SK-N-SH treated with all-trans-retinoic acid at 6 μM for 48 hours (cell line): ENCODE measurements at regions not wholly inside any gene's neighbourhood (a gene's known extent, or its start where the extent isn't known, plus 50 kb on each side); places are given as distances from the start of the nearest gene placed in this dataset.

Experiments used
- ATAC-seq: fragments of 200-7000 bp; cut with Tn5 transposase; 3 replicates; pipeline ENCODE4 v1.9.1; 2020; ENCODE audit warnings: mild to moderate bottlenecking, moderate library complexity
- ARNTL ChIP-seq: fragments of 450-650 bp; formaldehyde crosslinking; IDR thresholded peaks from 2 replicates; pipeline ENCODE4 v1.5.0; 2020; ENCODE audit warnings: low read depth, mild to moderate bottlenecking, moderate library complexity, borderline replicate concordance
- BACH2 ChIP-seq: fragments of 250-450 bp; sonication (Bioruptor Pico); IDR thresholded peaks from 2 replicates; pipeline ENCODE4 v1.9.0; 2021; ENCODE audit warnings: mild to moderate bottlenecking, borderline replicate concordance
- CSDC2 ChIP-seq: fragments of 250-450 bp; sonication (Bioruptor Pico); IDR thresholded peaks from 2 replicates; pipeline ENCODE4 v1.5.0; 2020; ENCODE audit warnings: mild to moderate bottlenecking, moderate library complexity
- CSRNP3 ChIP-seq: fragments of 250-450 bp; sonication (Bioruptor Pico); IDR thresholded peaks from 2 replicates; pipeline ENCODE4 v1.5.1; 2021; ENCODE audit warnings: mild to moderate bottlenecking, moderate library complexity
- ESRRG ChIP-seq: fragments of 250-450 bp; sonication (Bioruptor Pico); IDR thresholded peaks from 2 replicates; pipeline ENCODE4 v1.6.1; 2021; ENCODE audit warnings: mild to moderate bottlenecking
- ISL1 ChIP-seq: fragments of 250-450 bp; sonication (Bioruptor Pico); IDR thresholded peaks from 2 replicates; pipeline ENCODE4 v2.1.2; 2022; ENCODE audit warnings: mild to moderate bottlenecking, moderate library complexity
- OSR1 ChIP-seq: fragments of 250-450 bp; sonication (Bioruptor Pico); IDR thresholded peaks from 2 replicates; pipeline ENCODE4 v1.8.0; 2022; ENCODE audit warnings: moderate library complexity, mild to moderate bottlenecking, inconsistent platforms
- PATZ1 ChIP-seq: fragments of 250-450 bp; sonication (Bioruptor Pico); IDR thresholded peaks from 2 replicates; pipeline ENCODE4 v1.8.0; 2020; ENCODE audit warnings: mild to moderate bottlenecking, moderate library complexity, borderline replicate concordance
- PPARA ChIP-seq: fragments of 250-450 bp; sonication (Bioruptor Pico); IDR thresholded peaks from 2 replicates; pipeline ENCODE4 v1.5.0; 2020; ENCODE audit warnings: mild to moderate bottlenecking, borderline replicate concordance
- TCF4 ChIP-seq: fragments of 250-450 bp; sonication (Bioruptor Pico); IDR thresholded peaks from 2 replicates; pipeline ENCODE4 v1.8.0; 2021; ENCODE audit warnings: mild to moderate bottlenecking, moderate library complexity, borderline replicate concordance
- TOX ChIP-seq: fragments of 250-450 bp; sonication (Bioruptor Pico); IDR thresholded peaks from 2 replicates; pipeline ENCODE4 v1.8.0; 2021; ENCODE audit warnings: mild to moderate bottlenecking, moderate library complexity, borderline replicate concordance
- ZFP3 ChIP-seq: fragments of 250-450 bp; sonication (Bioruptor Pico); IDR thresholded peaks from 2 replicates; pipeline ENCODE4 v1.5.0; 2020; ENCODE audit warnings: mild to moderate bottlenecking, moderate library complexity
- ZFP30 ChIP-seq: fragments of 450-650 bp; formaldehyde crosslinking; IDR thresholded peaks from 2 replicates; pipeline ENCODE4 v1.5.0; 2022; ENCODE audit warnings: mild to moderate bottlenecking, moderate library complexity
- ZNF565 ChIP-seq: fragments of 450-650 bp; formaldehyde crosslinking; conservative IDR thresholded peaks from 2 replicates; pipeline ENCODE4 v1.5.0; 2020; ENCODE audit warnings: low read depth, mild to moderate bottlenecking, moderate library complexity
- ZNF70 ChIP-seq: fragments of 450-650 bp; formaldehyde crosslinking; IDR thresholded peaks from 2 replicates; pipeline ENCODE4 v1.5.0; 2020; ENCODE audit warnings: mild to moderate bottlenecking, moderate library complexity
- ZNF8 ChIP-seq: fragments of 450-650 bp; formaldehyde crosslinking; IDR thresholded peaks from 2 replicates; pipeline ENCODE4 v1.5.0; 2020; ENCODE audit warnings: mild to moderate bottlenecking, moderate library complexity
- TF ChIP-seq, protein P1 (sequence below): fragments of 250-450 bp; sonication (Bioruptor Pico); IDR thresholded peaks from 2 replicates; pipeline ENCODE4 v1.5.1; 2020; ENCODE audit warnings: low read depth, mild to moderate bottlenecking, moderate library complexity
- TF ChIP-seq, protein P2 (sequence below): fragments of 250-450 bp; sonication (Bioruptor Pico); IDR thresholded peaks from 2 replicates; pipeline ENCODE4 v1.5.0; 2020; ENCODE audit warnings: mild to moderate bottlenecking, moderate library complexity

DNA sequence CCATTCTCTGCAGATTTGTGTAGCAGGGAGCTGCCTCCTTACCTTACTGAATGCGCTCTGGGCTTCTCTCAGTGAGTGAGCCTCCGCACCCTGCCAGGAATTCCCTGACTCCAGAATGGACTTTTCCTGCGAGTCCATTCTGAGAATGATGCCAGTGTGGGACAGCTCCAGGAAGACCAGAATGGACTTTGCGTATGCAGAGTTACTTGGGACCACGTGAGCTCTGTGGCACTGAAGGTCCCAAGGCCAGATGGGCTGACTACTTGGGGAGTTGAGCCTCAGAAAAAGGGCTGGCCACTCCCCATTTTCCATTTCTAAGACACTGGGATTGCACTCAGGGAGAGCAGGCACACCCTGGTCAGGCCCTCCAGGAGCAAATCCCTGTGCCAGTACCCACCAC is 324.7 kb upstream of the ZMIZ1 start (continued):
- TF ChIP-seq TCF4 (CRISPR knock-in tag) (no peak), ZFP30 (CRISPR knock-in tag) (no peak), TOX (CRISPR knock-in tag) (no peak), CSRNP3 (CRISPR knock-in tag) (no peak), ISL1 (CRISPR knock-in tag) (no peak), ZNF565 (CRISPR knock-in tag) (no peak)

DNA sequence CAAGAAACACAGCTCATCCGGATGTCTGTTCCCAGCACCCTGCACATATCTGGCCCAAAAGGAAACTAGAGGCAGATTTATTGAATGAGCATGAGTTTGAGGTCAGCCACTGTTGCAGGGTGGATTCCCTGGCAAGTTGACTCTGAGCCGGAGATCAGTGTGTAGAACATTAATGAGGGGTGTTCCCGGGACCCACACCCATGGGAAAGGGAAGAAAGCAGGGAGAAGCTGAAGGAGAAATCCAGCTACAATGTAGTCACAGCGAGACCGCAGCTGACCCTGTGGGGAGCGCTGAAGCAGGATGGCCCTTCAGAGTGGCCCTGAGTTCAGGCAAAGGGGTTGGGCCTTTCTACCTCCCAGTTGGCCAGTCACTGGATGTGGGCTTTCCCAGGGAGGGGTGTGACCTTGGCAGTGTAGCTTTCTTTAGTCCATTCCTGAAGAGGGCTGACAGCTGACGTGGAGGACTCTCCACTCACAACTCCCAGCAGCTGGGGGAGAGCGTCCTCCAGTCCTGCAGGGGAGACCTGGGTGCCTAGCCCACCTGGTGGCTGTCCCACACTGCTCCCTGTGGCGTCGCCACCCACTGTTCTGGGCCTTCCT is 324.2 kb upstream of the ZMIZ1 start:
- peak; percentile 8; the same call in 2 of the 3 replicates for ATAC-seq
- TF ChIP-seq CSDC2 (CRISPR knock-in tag), result no peak
- TF ChIP-seq TOX (CRISPR knock-in tag), result no peak
- TF ChIP-seq, protein P1, sequence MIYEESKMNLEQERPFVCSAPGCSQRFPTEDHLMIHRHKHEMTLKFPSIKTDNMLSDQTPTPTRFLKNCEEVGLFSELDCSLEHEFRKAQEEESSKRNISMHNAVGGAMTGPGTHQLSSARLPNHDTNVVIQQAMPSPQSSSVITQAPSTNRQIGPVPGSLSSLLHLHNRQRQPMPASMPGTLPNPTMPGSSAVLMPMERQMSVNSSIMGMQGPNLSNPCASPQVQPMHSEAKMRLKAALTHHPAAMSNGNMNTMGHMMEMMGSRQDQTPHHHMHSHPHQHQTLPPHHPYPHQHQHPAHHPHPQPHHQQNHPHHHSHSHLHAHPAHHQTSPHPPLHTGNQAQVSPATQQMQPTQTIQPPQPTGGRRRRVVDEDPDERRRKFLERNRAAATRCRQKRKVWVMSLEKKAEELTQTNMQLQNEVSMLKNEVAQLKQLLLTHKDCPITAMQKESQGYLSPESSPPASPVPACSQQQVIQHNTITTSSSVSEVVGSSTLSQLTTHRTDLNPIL (CRISPR knock-in tag), result no peak
- TF ChIP-seq TCF4 (CRISPR knock-in tag), result no peak
- no peak for TF ChIP-seq PATZ1 (CRISPR knock-in tag)
- TF ChIP-seq ZFP30 (CRISPR knock-in tag), result no peak
- TF ChIP-seq BACH2, result no peak
- no peak for TF ChIP-seq ZNF70 (CRISPR knock-in tag)
- TF ChIP-seq ZFP3, result no peak
- no peak for TF ChIP-seq CSRNP3 (CRISPR knock-in tag)
- TF ChIP-seq ARNTL (CRISPR knock-in tag), result no peak
- no peak for TF ChIP-seq ZNF565 (CRISPR knock-in tag)
- no peak for TF ChIP-seq ISL1 (CRISPR knock-in tag)
- TF ChIP-seq OSR1 (CRISPR knock-in tag), result no peak

DNA sequence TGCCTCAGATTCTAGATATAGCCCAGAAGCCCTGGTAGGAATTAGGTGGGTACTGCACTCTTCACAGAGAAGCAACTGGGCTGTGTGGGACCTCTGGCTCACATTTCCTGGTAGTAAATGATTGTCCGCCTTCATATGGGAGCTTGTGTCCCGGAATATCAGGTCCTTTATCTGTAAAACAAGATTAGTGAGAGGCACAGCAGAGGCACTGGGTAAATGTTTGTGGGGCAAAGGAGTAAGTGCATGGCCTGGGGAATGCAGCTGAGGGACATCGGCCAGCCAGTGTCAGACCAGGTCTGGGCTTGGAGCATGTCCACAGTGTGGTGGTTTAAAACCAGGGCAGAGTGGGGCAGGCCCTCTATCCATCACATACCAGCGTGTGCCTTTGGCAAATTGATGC is 323.3 kb upstream of the ZMIZ1 start:
- TF ChIP-seq ESRRG (CRISPR knock-in tag) (no peak), ZNF8 (peak; percentile 61; the same call in 1 of the 2 replicates), TCF4 (CRISPR knock-in tag) (peak; percentile 78; the same call in 1 of the 2 replicates), ISL1 (CRISPR knock-in tag) (peak; percentile 27), ZFP3 (peak; percentile 35; the same call in 1 of the 2 replicates), PPARA (peak; percentile 55)
- TF ChIP-seq, protein P2, sequence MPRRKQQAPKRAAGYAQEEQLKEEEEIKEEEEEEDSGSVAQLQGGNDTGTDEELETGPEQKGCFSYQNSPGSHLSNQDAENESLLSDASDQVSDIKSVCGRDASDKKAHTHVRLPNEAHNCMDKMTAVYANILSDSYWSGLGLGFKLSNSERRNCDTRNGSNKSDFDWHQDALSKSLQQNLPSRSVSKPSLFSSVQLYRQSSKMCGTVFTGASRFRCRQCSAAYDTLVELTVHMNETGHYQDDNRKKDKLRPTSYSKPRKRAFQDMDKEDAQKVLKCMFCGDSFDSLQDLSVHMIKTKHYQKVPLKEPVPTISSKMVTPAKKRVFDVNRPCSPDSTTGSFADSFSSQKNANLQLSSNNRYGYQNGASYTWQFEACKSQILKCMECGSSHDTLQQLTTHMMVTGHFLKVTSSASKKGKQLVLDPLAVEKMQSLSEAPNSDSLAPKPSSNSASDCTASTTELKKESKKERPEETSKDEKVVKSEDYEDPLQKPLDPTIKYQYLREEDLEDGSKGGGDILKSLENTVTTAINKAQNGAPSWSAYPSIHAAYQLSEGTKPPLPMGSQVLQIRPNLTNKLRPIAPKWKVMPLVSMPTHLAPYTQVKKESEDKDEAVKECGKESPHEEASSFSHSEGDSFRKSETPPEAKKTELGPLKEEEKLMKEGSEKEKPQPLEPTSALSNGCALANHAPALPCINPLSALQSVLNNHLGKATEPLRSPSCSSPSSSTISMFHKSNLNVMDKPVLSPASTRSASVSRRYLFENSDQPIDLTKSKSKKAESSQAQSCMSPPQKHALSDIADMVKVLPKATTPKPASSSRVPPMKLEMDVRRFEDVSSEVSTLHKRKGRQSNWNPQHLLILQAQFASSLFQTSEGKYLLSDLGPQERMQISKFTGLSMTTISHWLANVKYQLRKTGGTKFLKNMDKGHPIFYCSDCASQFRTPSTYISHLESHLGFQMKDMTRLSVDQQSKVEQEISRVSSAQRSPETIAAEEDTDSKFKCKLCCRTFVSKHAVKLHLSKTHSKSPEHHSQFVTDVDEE (CRISPR knock-in tag), result peak; percentile 97
- TF ChIP-seq, protein P1 (CRISPR knock-in tag), result no peak
- TF ChIP-seq, all 23 proteins: peak for 6
- peak; percentile 64 for ATAC-seq
